HG02759 (cell line): ENCODE measurements at regions not wholly inside any gene's neighbourhood (a gene's known extent, or its start where the extent isn't known, plus 50 kb on each side); places are given as distances from the start of the nearest gene placed in this dataset.
"Not testable (repeated sequence)": the region's sequence is repeated elsewhere in the genome, so short reads cannot be mapped to it uniquely, and the experiment has no call there.

ENCODE experiments used
- ATAC-seq: cut with Tn5 transposase; IDR thresholded peaks from one replicate; pipeline ENCODE4 v1.9.1; 2021; ENCODE audit warnings: mild to moderate bottlenecking, moderate library complexity; ENCODE audit not compliant: unreplicated experiment

DNA sequence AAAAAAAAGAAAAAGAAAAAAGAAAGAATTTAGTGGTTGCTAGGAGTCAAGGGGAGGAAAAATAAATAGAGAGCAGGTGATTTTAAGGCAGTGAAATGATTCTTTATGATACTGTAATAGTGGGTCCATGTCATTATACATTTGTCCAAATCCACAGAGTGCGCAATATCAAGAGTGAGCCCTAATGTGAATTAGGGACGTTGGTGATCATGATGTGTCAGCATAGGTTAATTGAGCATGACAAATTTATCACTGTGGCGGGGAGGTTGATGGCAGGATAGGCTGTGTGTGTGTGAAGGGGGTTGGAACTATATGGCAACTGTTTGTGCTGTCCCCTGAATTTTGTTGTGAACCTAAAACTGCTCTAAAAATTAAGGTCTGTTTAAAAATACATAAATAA, 357.8 kb downstream of the ICE1 start:
- ATAC-seq = no peak

DNA sequence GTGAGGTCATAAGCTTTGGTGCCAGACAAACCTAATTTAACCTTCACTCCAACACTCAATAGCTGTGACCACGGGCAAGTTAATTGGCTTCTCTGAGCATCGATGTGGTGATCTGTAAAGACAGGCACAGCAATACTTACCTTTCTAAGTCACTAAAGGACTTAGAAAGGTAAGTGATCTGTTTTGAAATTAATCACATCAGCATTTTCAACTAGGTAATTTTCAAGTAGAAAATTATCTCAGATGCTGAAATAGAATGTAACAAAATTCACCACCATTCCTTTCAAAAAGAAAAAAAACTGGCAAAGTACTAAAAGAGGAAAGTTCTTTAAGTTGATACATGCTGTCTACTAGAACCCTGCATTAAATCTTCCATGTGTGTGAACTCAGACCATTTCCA, 354.5 kb downstream of the ICE1 start:
- ATAC-seq = no peak

- no peak for ATAC-seq
Measured at GRCh38 chr5:5772202-5772601, 349.7 kb downstream of the ICE1 start.

- ATAC-seq = no peak
Measured at GRCh38 chr5:5770825-5771224, 348.3 kb downstream of the ICE1 start.

DNA sequence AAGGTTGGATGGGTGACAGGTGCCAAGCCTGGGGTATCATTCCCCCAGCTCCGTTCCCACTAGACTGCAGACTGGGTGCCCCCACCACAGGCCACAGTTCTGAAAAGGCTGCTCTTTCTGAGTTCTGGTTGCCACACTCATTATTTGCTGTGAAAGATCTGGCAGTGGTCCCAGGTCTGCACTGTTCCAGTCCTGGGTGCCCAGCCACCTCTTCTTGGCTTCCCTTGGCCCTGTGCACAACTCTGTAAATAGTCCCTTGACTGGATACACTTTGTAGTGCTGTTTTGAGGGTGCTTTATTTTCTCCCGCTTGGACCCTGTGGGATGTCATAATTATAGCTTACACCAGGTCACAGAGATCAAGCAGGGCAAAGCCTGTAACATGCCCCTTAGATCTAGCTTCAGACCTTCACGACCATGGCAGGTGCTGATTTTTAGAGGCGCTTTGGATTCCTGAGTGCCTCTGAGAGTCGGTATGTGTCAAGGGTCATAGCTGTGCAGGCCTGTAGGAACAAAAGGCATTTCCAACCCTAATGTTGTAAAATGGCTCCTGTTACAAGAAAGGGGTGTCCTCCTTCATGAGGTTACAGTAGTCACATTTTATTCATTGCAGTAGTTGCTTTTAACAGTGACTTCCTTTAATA, 344.9 kb downstream of the ICE1 start:
- no peak for ATAC-seq

DNA sequence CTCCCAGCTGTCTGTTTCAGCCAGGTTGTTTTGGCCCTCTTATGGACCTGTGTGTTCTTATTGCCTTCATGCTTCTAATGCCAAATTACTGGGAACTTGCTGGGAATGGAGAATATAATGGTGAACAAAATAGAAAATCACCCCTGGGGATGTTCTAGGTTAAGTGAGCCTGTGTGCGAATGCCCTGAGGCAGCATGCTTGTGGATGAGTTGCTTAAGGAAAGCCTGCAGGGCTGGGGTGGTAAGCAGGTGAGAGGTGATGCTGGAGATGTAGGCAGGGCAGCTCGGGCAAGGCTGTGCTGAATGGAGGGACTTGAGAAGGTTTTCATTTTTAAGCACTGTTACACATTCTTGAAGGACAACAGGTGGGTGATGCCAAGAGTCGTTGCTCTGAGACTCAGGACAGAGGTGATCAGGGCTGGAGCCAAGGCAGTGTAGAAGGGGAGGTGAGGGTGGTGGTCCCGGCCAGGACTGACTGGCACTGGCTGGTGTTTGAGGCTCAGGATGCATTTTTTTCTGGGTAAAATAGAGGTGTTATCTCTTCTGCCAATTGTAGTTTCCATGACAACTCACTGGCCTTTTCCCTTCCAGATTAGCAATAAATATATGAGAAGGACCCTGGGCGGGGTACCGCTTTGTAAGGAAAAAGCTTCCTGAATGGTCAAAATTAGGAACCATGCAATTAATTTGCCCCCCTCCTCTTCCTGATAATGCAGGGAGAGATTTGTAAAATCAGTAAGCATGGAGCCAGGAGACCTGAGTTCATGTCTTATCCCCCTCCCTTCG, 342.8 kb downstream of the ICE1 start:
- no peak for ATAC-seq

GRCh38 chr5:5764246-5764645, 341.8 kb downstream of the ICE1 start:
- ATAC-seq = no peak

DNA sequence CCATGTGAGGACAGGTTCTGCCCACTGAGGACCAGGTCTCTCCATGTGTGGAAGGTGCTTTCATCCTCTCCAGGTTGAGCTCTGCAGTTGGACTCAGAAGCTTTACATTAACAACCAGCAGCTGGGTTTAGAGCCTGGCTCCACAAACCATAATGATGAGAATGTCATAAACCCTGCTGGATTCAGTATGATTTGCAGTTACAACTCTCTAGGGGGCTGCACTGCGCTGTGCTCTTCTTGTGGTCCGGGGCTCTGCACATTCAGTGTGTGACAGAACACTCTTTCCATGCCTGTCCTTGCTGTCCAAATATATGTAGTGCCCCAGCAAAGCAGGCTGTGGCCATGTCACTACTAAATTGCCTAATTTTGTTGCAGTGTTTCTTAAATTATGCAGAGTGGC, 334.3 kb downstream of the ICE1 start:
- no peak for ATAC-seq

DNA sequence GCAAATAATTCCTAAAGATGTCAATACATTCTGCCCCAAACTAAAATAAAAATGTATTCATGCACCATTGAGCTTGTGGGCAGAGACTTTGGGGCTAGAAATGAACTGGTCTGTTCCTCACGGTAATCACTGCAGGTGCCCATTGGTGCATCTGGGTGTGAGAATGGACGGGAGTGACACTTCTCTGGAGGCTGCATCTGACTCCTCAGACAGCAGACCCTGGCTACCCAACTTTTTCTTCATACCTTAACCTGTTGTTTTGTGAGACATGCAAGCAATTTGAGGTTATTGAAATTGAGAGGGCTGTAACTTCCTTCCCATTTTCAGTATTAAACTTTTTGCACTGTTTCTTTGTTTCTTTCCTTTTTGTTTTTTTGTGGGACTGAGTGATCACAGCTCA, 333.4 kb downstream of the ICE1 start:
- ATAC-seq = peak; percentile 63

DNA sequence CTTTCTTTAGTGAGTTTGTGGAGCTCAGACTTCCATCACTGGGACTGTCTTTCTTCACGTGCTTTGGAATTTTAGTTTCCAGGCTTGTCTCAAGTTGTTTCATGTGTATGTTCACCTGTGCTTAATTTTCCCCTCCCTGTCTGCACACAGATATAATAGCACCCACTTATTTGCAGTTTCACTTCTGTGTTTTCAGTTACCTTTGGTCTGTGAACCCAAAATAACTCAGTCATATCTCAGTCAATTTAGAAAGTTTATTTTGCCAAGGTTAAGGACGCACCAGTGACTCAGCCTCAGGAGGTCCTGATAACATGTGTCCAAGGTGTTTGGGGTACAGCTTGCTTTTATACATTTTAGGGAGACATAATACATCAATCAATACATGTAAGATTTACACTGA, 330.4 kb downstream of the ICE1 start:
- ATAC-seq = peak; percentile 56

DNA sequence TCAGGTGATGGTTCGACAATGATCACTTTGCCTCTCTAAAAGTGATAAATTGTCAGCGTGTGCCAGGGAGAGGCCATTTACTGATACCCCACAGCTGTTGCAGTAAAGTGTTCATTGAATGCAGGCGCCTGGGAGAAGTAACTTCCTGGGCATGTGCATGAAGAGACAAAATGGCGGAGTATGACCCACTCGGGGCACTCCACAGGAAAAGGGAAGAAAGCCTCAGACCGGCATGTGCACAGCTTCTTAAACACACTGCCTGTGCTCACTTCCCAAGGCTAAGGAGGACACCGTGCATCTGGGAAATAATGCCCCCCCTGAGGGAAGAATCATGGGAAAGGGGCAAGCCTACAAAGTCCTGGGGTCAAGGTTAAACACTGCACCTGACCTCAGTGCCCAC, 329.5 kb downstream of the ICE1 start:
- ATAC-seq = no peak

- peak; percentile 31 for ATAC-seq
Measured at GRCh38 chr5:5751498-5751897, 329.0 kb downstream of the ICE1 start.

- ATAC-seq = no peak
Measured at GRCh38 chr5:5741418-5741817, 318.9 kb downstream of the ICE1 start.

DNA sequence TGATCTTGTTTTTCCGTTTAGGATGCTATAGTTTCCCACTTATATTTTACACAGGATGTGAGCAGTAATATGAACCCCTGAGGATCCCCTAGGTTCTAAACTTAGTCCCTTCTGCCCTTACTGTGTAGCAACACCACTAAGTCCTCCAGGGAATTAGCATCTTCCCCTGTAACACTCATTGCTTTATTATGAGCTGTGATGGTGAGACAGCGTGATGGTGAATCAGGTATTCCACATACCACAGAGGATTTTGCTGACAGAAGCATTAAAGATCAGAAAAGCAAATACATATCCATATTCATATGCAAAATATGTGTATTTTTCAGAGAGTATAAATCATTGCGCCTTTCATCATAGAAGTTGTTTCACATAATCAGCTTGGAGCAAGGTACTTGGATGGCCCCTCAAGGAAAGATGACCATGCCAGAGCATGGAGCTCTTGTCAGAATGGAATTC, 317.0 kb downstream of the ICE1 start:
- ATAC-seq = peak; percentile 37

DNA sequence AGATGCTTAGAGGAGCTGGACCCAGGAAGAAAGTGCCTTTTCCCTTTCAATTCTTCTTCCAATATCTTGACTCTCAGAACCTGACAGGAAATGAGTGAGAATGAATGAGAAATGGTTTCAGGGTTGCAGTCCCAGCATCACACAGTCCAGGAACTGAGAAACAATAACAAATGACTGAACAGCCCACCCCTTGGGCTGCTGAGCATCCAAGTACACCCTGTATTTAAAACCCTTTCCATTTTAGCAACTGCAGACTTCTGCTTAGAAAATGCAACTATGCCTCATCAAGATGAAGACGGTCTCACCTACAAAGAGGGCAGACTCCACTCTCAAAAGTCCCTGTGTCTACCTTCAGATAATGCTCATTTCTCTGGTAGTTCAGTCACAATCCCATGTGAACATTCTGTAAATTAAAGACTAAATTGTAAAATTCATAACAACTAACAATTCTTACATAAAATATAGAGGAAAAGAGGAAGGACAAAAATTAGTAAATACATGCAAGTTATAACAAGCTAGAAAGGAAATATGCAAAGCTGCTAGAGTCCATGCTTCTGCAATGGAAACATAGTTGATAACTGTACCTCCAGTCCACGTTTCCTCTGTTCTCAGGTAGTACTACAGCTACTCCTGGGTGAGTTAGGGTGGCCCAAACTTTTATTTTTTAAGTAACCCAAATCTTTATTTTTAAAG, 316.5 kb downstream of the ICE1 start:
- peak; percentile 79 for ATAC-seq

DNA sequence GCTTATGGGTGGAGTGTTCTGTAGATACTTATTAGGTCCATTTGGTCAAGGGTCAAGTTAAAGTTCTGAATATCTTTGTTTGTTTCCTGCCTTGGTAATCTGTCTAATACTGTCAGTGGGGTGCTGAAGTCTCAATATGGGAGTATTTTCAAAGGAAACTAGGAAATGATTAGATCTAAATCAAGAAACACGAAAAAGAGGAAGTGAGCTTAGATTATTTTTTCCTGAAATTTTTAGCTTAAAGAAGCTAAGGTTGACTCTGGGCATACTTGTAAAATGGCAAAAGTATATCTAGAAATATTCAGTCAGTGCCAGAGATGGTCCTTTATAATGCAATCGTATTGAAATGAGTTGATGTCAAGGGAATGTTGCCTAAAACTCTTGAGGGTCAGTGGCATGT, 313.5 kb downstream of the ICE1 start:
- ATAC-seq = no peak

DNA sequence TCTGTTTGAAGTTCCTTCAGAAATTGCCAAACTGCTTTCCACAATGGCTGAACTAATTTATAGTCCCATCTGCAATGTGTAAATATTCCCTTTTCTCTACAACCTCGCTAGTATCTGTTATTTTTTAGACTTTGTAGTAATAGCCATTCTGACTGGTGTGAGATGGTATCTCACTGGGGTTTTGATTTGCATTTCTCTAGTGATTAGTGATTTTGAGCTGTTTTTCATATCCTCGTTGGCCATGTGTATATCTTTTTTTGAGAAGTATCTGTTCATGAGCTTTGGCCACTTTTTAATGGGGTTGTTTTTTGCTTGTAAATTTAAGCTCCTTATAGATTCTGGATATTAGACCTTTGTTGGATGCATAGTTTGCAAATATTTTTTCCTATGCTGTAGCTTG, 310.6 kb downstream of the ICE1 start:
- ATAC-seq = not testable (repeated sequence)

DNA sequence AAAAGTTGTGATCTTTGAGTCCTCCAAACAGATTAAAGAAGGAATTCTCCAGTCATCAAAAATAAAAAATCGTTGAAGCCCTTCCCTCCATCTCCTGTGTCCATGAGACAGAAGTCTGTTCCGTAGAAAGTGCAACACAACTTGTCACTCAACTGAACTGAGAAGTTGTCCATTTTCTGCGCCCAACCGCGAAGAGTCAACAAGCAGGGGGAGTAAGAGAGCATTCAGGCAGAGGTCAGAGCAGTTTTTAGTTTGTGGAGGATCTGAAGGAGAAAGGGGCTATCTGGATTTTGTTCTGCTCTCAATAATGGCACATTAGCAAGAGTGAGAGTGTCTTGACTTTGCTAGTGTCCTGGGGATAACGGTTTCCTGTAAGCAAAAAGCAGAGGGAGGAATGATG, 303.9 kb downstream of the ICE1 start:
- no peak for ATAC-seq

DNA sequence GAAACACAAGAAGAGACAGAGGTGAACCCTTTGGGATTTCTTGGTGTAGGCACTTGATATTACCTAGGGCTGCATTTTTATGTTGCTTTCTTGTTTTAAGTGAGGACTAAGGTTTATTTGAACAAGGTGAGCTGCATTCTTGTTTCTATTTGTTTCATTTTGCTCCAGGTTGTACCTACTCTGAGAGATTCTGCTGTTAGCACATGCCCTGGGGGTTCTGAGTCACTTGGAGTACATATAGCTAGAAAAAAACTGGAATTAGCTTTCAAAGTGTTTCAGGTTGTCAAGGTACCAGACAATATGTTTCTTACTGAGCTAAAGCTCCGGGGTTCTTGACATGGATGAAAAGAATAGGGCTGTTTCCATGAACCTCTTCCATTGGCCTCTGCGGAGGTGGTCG, 299.4 kb downstream of the ICE1 start:
- no peak for ATAC-seq

- no peak for ATAC-seq
Measured at GRCh38 chr5:5719292-5719691, 296.8 kb downstream of the ICE1 start.

DNA sequence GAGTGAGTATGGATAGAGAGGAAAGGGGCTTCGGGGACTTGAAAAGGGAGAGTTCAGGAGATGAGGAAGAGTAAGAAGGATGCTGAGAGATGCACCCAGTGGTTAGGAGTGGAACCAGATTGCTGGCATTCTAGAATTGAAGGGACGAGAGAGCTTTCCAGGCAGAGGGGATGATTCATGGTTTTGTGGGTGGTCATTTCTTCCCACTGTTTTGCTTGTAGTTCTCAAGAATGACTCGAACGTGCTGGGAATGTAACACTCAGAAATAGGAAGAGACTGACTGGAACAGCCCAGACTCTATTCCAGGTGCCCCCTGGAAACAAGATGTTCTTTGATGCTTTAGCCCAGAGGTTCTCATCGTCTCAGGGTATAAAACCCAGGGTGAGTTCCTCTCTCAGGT, 294.2 kb downstream of the ICE1 start:
- ATAC-seq = no peak

- ATAC-seq = no peak
Measured at GRCh38 chr5:5711592-5711991, 289.1 kb downstream of the ICE1 start.
